ENCODE measurements at regions not wholly inside any gene's neighbourhood (a gene's known extent, or its start where the extent isn't known, plus 50 kb on each side); places are given as distances from the start of the nearest gene placed in this dataset.

- DNase-seq, result no peak
Measured at GRCh38 chr22:48742556-48743343, 1084.9 kb downstream of the BRD1 start.

GRCh38 chr22:48742191-48742555 lies 1085.5 kb downstream of the BRD1 start:
- no peak for DNase-seq

GRCh38 chr22:48741540-48741939 lies 1086.1 kb downstream of the BRD1 start:
- DNase-seq, result no peak

- no peak for DNase-seq
Measured at GRCh38 chr22:48740731-48741405, 1086.8 kb downstream of the BRD1 start.

- no peak for DNase-seq
Measured at GRCh38 chr22:48740086-48740730, 1087.5 kb downstream of the BRD1 start.

- no peak for DNase-seq
Measured at GRCh38 chr22:48739348-48740085, 1088.2 kb downstream of the BRD1 start.

GRCh38 chr22:48738204-48738980 lies 1089.3 kb downstream of the BRD1 start:
- no peak for DNase-seq

- no peak for DNase-seq
Measured at GRCh38 chr22:48737461-48738203, 1090.0 kb downstream of the BRD1 start.

GRCh38 chr22:48736593-48737460 lies 1090.8 kb downstream of the BRD1 start:
- no peak for DNase-seq

GRCh38 chr22:48734961-48735360 lies 1092.7 kb downstream of the BRD1 start:
- DNase-seq, result no peak

- DNase-seq, result no peak
Measured at GRCh38 chr22:48734359-48734758, 1093.3 kb downstream of the BRD1 start.

GRCh38 chr22:48729499-48730171 lies 1098.0 kb downstream of the BRD1 start:
- no peak for DNase-seq

GRCh38 chr22:48727454-48728058 lies 1100.1 kb downstream of the BRD1 start:
- DNase-seq, result no peak

- no peak for DNase-seq
Measured at GRCh38 chr22:48724899-48725298, 1102.8 kb downstream of the BRD1 start.

GRCh38 chr22:48722661-48723060 lies 1105.0 kb downstream of the BRD1 start:
- no peak for DNase-seq

GRCh38 chr22:48721395-48721669 lies 1106.3 kb downstream of the BRD1 start:
- no peak for DNase-seq

- no peak for DNase-seq
Measured at GRCh38 chr22:48720662-48721394, 1106.8 kb downstream of the BRD1 start.

- no peak for DNase-seq
Measured at GRCh38 chr22:48719978-48720661, 1107.6 kb downstream of the BRD1 start.

Measured in NCI-H1417 treated with DMSO at 0.1 percent for 48 hours (cell line).